ENCODE measurements at regions not wholly inside any gene's neighbourhood (a gene's known extent, or its start where the extent isn't known, plus 50 kb on each side); places are given as distances from the start of the nearest gene placed in this dataset.

- TF ChIP-seq POLR2A (IDR thresholded peaks at IDR 0.05) (no peak), CTCF (IDR thresholded peaks at IDR 0.05) (peak; percentile 45 to 89 (median 73))
Observed at GRCh38 chr2:165015052-165015642, 59.8 kb upstream of the SLC38A11 start.

Data from tibial nerve (tissue), 3 donors.